Left lobe of liver (tissue), 2 donors: ENCODE measurements at regions not wholly inside any gene's neighbourhood (a gene's known extent, or its start where the extent isn't known, plus 50 kb on each side); places are given as distances from the start of the nearest gene placed in this dataset.
A peak's percentile ranks its signal among the peaks of the same experiment; 100 is the strongest.

Experiments used
- ATAC-seq: fragments of 200-7000 bp; cut with Tn5 transposase; one replicate; pipeline ENCODE4 v1.9.1; 2020; ENCODE audit warnings: mild to moderate bottlenecking, moderate library complexity
- DNase-seq: peaks from one replicate; pipeline ENCODE4 v3.0.0-alpha.2; 2020; ENCODE audit warnings: low spot score
- donor health status: DM: no; HTN: no; CAD: no; lungs with moderate emphysema.
- donor health status: DM: no; HTN: yes; CAD: no.

- no peak for ATAC-seq
Measured at GRCh38 chr6:81484251-81484650, 268.2 kb downstream of the TENT5A start.

GRCh38 chr6:81480139-81480538, 272.3 kb downstream of the TENT5A start:
- DNase-seq = no peak
- ATAC-seq = no peak

More at GRCh38 chr6:81484251-81484650, 268.2 kb downstream of the TENT5A start:
- DNase-seq = no peak

GRCh38 chr6:81476881-81477280, 275.6 kb downstream of the TENT5A start:
- no peak for DNase-seq
- no peak for ATAC-seq

- ATAC-seq (no peak), DNase-seq (no peak)
Measured at GRCh38 chr6:81475646-81476045, 276.8 kb downstream of the TENT5A start.

- peak; percentile 85 for ATAC-seq
- DNase-seq = no peak
Measured at GRCh38 chr6:81465859-81466258, 286.6 kb downstream of the TENT5A start.

- no peak for ATAC-seq
- DNase-seq = no peak
Measured at GRCh38 chr6:81456416-81456815, 296.1 kb downstream of the TENT5A start.

- no peak for DNase-seq
- ATAC-seq = no peak
Measured at GRCh38 chr6:81455641-81456040, 296.8 kb downstream of the TENT5A start.

- DNase-seq = no peak
- no peak for ATAC-seq
Measured at GRCh38 chr6:81451787-81452186, 300.7 kb downstream of the TENT5A start.

- peak; percentile 83 for ATAC-seq
- no peak for DNase-seq
Measured at GRCh38 chr6:81450180-81450579, 302.3 kb downstream of the TENT5A start.

GRCh38 chr6:81446509-81446908, 306.0 kb downstream of the TENT5A start:
- ATAC-seq = no peak
- no peak for DNase-seq

GRCh38 chr6:81439417-81439816, 313.1 kb downstream of the TENT5A start:
- no peak for DNase-seq
- no peak for ATAC-seq

- DNase-seq (no peak), ATAC-seq (no peak)
Measured at GRCh38 chr6:81436990-81437389, 315.5 kb downstream of the TENT5A start.

- DNase-seq (no peak), ATAC-seq (no peak)
Measured at GRCh38 chr6:81413306-81413705, 339.2 kb downstream of the TENT5A start.

GRCh38 chr6:81401970-81402690, 350.4 kb downstream of the TENT5A start:
- DNase-seq (no peak), ATAC-seq (no peak)

GRCh38 chr6:81396916-81397315, 355.6 kb downstream of the TENT5A start:
- DNase-seq (no peak), ATAC-seq (no peak)

GRCh38 chr6:81387163-81387562, 365.3 kb downstream of the TENT5A start:
- DNase-seq = no peak
- no peak for ATAC-seq

- ATAC-seq (no peak), DNase-seq (no peak)
Measured at GRCh38 chr6:81384921-81385320, 367.6 kb downstream of the TENT5A start.

GRCh38 chr6:81383472-81383871, 369.0 kb downstream of the TENT5A start:
- no peak for ATAC-seq
- DNase-seq = no peak

GRCh38 chr6:81382852-81383251, 369.6 kb downstream of the TENT5A start:
- no peak for ATAC-seq
- DNase-seq = no peak

GRCh38 chr6:81381382-81381916, 371.0 kb downstream of the TENT5A start:
- no peak for DNase-seq
- peak; percentile 80 for ATAC-seq

- DNase-seq = no peak
- peak; percentile 90 for ATAC-seq
Measured at GRCh38 chr6:81380718-81381338, 371.7 kb downstream of the TENT5A start.

GRCh38 chr6:81376745-81377144, 375.7 kb downstream of the TENT5A start:
- DNase-seq = no peak
- no peak for ATAC-seq
